ENCODE measurements at regions not wholly inside any gene's neighbourhood (a gene's known extent, or its start where the extent isn't known, plus 50 kb on each side); places are given as distances from the start of the nearest gene placed in this dataset.
"Not testable (repeated sequence)": the region's sequence is repeated elsewhere in the genome, so short reads cannot be mapped to it uniquely, and the experiment has no call there.

- DNase-seq = no peak
These were observed 686.2 kb downstream of the METTL15 start for GRCh38 chr11:28794405-28794804.

GRCh38 chr11:28793282-28793738 lies 685.1 kb downstream of the METTL15 start:
- DNase-seq = no peak

GRCh38 chr11:28792856-28793255 lies 684.7 kb downstream of the METTL15 start:
- no peak for DNase-seq

GRCh38 chr11:28787897-28788296 lies 679.7 kb downstream of the METTL15 start:
- not testable (repeated sequence) for DNase-seq

- DNase-seq = no peak
These were observed 668.9 kb downstream of the METTL15 start for GRCh38 chr11:28777126-28777525.

GRCh38 chr11:28773606-28774005 lies 665.4 kb downstream of the METTL15 start:
- DNase-seq = no peak

GRCh38 chr11:28770806-28771205 lies 662.6 kb downstream of the METTL15 start:
- DNase-seq = no peak

- DNase-seq = no peak
These were observed 659.4 kb downstream of the METTL15 start for GRCh38 chr11:28767574-28767973.

- DNase-seq = no peak
These were observed 655.7 kb downstream of the METTL15 start for GRCh38 chr11:28763876-28764275.

GRCh38 chr11:28763151-28763550 lies 655.0 kb downstream of the METTL15 start:
- no peak for DNase-seq

- DNase-seq = no peak
These were observed 652.6 kb downstream of the METTL15 start for GRCh38 chr11:28760676-28761390.

GRCh38 chr11:28759311-28759710 lies 651.1 kb downstream of the METTL15 start:
- no peak for DNase-seq

GRCh38 chr11:28757725-28758515 lies 649.7 kb downstream of the METTL15 start:
- no peak for DNase-seq

- DNase-seq = no peak
These were observed 648.8 kb downstream of the METTL15 start for GRCh38 chr11:28756977-28757376.

GRCh38 chr11:28743061-28743550 lies 634.9 kb downstream of the METTL15 start:
- DNase-seq = no peak

GRCh38 chr11:28739489-28740280 lies 631.5 kb downstream of the METTL15 start:
- DNase-seq = no peak

GRCh38 chr11:28738549-28738948 lies 630.4 kb downstream of the METTL15 start:
- DNase-seq = no peak

GRCh38 chr11:28736256-28736655 lies 628.1 kb downstream of the METTL15 start:
- no peak for DNase-seq

GRCh38 chr11:28735511-28735910 lies 627.3 kb downstream of the METTL15 start:
- no peak for DNase-seq

GRCh38 chr11:28730889-28731288 lies 622.7 kb downstream of the METTL15 start:
- DNase-seq = no peak

GRCh38 chr11:28730336-28730735 lies 622.1 kb downstream of the METTL15 start:
- DNase-seq = no peak

- DNase-seq = no peak
These were observed 621.2 kb downstream of the METTL15 start for GRCh38 chr11:28729339-28729738.

- DNase-seq = no peak
These were observed 620.5 kb downstream of the METTL15 start for GRCh38 chr11:28728666-28729065.

All from hindlimb muscle (tissue), 1 donor.